Hindlimb muscle (tissue), 1 donor: ENCODE measurements at regions not wholly inside any gene's neighbourhood (a gene's known extent, or its start where the extent isn't known, plus 50 kb on each side); places are given as distances from the start of the nearest gene placed in this dataset.
A peak's percentile ranks its signal among the peaks of the same experiment; 100 is the strongest.
"Not testable (repeated sequence)": the region's sequence is repeated elsewhere in the genome, so short reads cannot be mapped to it uniquely, and the experiment has no call there.

Experiments
- DNase-seq: peaks from one replicate; pipeline ENCODE4 v3.0.0-alpha.2; 2013

GRCh38 chr6:106744781-106745180 lies 115.4 kb downstream of the QRSL1 start:
- DNase-seq, result no peak

- DNase-seq, result not testable (repeated sequence)
Measured at GRCh38 chr6:106744029-106744428, 114.7 kb downstream of the QRSL1 start.

- no peak for DNase-seq
Measured at GRCh38 chr6:106743612-106744011, 114.2 kb downstream of the QRSL1 start.

GRCh38 chr6:106740287-106740686 lies 110.9 kb downstream of the QRSL1 start:
- DNase-seq, result no peak

- DNase-seq, result no peak
Measured at GRCh38 chr6:106739387-106739786, 110.0 kb downstream of the QRSL1 start.

GRCh38 chr6:106736502-106736901 lies 107.1 kb downstream of the QRSL1 start:
- DNase-seq, result no peak

- no peak for DNase-seq
Measured at GRCh38 chr6:106735828-106736227, 106.5 kb downstream of the QRSL1 start.

- DNase-seq, result no peak
Measured at GRCh38 chr6:106735136-106735633, 105.8 kb downstream of the QRSL1 start.

- DNase-seq, result no peak
Measured at GRCh38 chr6:106733386-106733785, 104.0 kb downstream of the QRSL1 start.

- no peak for DNase-seq
Measured at GRCh38 chr6:106732376-106732940, 103.1 kb downstream of the QRSL1 start.

GRCh38 chr6:106731843-106732160 lies 102.4 kb downstream of the QRSL1 start:
- DNase-seq, result no peak

- DNase-seq, result peak; percentile 50
Measured at GRCh38 chr6:106731144-106731842, 101.9 kb downstream of the QRSL1 start.

- peak; percentile 83 for DNase-seq
Measured at GRCh38 chr6:106730718-106731117, 101.3 kb downstream of the QRSL1 start.

- DNase-seq, result no peak
Measured at GRCh38 chr6:106730264-106730663, 100.9 kb downstream of the QRSL1 start.

- DNase-seq, result no peak
Measured at GRCh38 chr6:106729841-106730240, 100.5 kb downstream of the QRSL1 start.

GRCh38 chr6:106728296-106728870 lies 99.0 kb downstream of the QRSL1 start:
- DNase-seq, result no peak

- DNase-seq, result no peak
Measured at GRCh38 chr6:106727480-106728149, 98.2 kb downstream of the QRSL1 start.

GRCh38 chr6:106724848-106725247 lies 95.5 kb downstream of the QRSL1 start:
- DNase-seq, result no peak

GRCh38 chr6:106724337-106724736 lies 95.0 kb downstream of the QRSL1 start:
- DNase-seq, result no peak

- not testable (repeated sequence) for DNase-seq
Measured at GRCh38 chr6:106723419-106723818, 94.0 kb downstream of the QRSL1 start.

GRCh38 chr6:106721189-106721588 lies 91.8 kb downstream of the QRSL1 start:
- DNase-seq, result not testable (repeated sequence)
